GM12864 (cell line): ENCODE measurements at regions not wholly inside any gene's neighbourhood (a gene's known extent, or its start where the extent isn't known, plus 50 kb on each side); places are given as distances from the start of the nearest gene placed in this dataset.
"Not testable (repeated sequence)": the region's sequence is repeated elsewhere in the genome, so short reads cannot be mapped to it uniquely, and the experiment has no call there.

Source experiments
- DNase-seq: peaks from one replicate; pipeline ENCODE4 v3.0.0-alpha.2; 2011; ENCODE audit warnings: low read depth
- H3K4me3 ChIP-seq: 2 replicates; pipeline ENCODE4 v1.5.1; 2011; ENCODE audit warnings: mild to moderate bottlenecking, low read depth, low read length, control low read depth
- TF ChIP-seq, protein P1 (sequence below): IDR thresholded peaks from 2 replicates; pipeline ENCODE4 v1.5.1; 2011; ENCODE audit warnings: low read depth, mild to moderate bottlenecking, moderate library complexity, low read length, control low read depth, inconsistent platforms; ENCODE audit errors: missing control alignments

DNA sequence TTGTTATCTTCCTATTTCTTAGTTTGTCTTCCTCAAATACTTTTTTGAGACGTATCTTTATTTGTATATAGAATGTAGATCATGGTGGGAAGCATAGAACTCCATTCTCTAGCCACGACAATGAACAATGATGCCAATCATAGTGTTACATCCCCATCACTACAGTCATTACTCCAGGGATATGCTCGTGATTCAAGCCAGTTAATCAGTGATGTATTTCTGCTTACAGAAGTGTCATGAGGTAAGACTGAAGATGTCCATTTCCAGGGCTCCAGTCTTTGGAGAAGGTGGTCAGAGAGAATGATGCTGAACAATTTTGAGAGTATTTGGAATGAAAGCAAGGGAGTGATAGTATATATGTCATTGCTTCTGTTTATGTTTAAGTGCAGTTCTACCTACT lies 777.2 kb upstream of the TMEFF2 start:
- DNase-seq, result no peak
- TF ChIP-seq, protein P1, sequence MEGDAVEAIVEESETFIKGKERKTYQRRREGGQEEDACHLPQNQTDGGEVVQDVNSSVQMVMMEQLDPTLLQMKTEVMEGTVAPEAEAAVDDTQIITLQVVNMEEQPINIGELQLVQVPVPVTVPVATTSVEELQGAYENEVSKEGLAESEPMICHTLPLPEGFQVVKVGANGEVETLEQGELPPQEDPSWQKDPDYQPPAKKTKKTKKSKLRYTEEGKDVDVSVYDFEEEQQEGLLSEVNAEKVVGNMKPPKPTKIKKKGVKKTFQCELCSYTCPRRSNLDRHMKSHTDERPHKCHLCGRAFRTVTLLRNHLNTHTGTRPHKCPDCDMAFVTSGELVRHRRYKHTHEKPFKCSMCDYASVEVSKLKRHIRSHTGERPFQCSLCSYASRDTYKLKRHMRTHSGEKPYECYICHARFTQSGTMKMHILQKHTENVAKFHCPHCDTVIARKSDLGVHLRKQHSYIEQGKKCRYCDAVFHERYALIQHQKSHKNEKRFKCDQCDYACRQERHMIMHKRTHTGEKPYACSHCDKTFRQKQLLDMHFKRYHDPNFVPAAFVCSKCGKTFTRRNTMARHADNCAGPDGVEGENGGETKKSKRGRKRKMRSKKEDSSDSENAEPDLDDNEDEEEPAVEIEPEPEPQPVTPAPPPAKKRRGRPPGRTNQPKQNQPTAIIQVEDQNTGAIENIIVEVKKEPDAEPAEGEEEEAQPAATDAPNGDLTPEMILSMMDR, result no peak
- no peak overlapping the region for H3K4me3 ChIP-seq

DNA sequence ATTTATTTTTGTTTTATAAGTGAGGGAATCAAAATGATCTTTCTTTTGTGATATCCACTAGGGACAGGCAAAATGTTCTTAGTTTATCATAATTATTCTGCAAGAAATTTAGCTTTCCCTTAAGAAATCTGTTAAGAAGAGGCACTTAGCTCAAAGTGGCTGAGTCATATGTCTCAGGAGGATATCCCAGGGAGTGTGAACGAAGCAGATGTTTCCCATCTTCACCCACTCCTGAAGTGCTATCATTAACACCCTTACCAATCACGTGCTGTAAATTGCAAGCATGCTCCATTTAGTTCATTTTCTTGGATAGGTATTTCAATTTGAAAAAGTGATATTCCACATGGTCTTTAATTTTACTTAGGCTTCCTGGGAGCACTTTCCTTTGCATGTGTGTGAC lies 774.3 kb upstream of the TMEFF2 start:
- TF ChIP-seq, protein P1, result no peak
- no peak for DNase-seq
- no peak overlapping the region for H3K4me3 ChIP-seq

DNA sequence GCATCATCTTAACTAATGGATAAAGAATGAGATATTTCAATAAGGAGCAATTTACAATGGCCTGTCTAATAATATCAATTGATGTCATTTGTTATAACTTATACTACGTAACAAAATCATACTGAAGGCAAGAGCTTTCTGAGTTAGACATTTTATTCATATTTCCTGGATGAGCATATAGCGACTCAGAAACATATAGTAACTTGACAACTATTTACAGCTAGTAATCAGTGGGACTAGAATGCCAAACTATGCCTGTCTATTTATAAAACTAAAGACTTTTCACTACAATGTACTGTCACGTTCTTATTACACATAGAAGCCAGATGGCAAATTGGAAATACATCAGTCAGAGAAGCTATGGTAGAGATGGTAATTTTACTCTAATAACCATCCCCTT lies 766.2 kb upstream of the TMEFF2 start:
- no peak overlapping the region for H3K4me3 ChIP-seq
- no peak for DNase-seq
- TF ChIP-seq, protein P1, result no peak

DNA sequence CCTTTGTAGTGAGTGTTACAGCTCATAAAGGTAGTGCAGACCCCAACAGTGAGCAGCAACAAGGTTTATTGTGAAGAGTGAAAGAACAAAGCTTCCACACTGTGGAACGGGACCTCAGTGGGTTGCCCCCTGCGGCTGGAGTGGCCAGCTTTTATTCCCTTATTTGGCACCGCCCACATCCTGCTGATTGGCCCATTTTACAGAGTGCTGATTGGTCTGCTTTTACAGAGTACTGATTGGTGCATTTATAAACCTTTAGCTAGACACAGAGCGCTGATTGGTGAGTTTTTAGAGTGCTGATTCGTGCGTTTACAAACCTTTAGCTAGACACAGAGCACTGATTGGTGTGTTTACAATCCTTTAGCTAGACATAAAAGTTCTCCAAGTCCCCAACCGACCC lies 763.9 kb upstream of the TMEFF2 start:
- not testable (repeated sequence) for DNase-seq, H3K4me3 ChIP-seq

DNA sequence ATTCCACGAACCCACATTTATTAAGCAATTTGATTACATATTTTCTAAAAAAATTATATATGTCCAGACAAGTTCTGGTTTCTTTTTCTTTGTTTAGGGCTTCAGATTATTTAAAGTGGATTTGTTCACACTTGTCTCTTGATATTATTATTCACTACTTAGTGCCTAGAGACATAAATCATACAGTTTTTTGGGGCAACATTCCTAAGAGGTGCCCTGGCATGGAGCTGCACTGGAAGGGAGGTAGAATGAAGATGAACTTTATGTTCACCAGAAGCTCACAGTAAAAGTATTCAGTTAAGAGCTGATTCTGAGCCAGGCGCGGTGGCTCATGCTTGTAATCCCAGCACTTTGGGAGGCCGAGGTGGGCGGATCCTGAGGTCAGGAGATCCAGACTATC lies 762.7 kb upstream of the TMEFF2 start:
- no peak overlapping the region for H3K4me3 ChIP-seq
- DNase-seq, result no peak
- TF ChIP-seq, protein P1, result no peak

DNA sequence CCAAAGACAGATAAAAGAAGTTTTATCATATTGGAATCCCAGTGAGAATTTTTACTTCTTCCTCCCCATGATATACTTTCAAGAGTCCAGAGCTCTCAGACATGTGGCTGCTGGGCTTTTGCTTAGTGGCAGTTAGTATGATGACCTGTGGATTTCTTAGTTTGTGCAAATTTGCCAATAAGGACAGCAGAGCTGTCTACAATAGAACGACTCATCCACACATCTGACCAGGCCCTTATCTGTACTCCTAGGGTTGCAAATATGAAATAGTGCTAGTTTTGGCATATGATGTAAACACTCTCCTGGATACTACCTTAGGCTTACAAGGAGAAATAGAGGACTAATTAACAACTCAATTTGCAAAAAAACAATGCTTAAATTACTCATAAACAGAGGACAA lies 758.4 kb upstream of the TMEFF2 start:
- TF ChIP-seq, protein P1, result no peak
- DNase-seq, result no peak
- H3K4me3 ChIP-seq, result no peak overlapping the region

DNA sequence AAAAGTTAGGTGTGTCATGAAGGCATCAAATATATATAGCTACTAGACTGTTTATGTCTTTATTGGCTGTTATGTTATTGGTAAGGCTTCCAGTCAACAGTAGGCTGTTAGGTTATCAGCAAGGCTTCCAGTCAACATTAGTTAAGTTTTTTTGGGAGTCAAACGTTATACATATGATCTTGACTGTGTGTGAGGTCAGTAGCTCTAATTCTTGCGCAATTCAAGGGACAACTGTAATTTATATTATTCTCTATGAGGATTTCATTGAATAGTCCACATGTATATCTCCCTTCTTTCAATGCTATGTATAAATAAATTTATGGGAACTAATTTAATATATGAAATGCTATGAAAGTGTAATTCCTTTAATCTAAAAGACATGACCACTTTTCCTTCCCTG lies 757.5 kb upstream of the TMEFF2 start:
- TF ChIP-seq, protein P1, result no peak
- DNase-seq, result no peak
- H3K4me3 ChIP-seq, result no peak overlapping the region

DNA sequence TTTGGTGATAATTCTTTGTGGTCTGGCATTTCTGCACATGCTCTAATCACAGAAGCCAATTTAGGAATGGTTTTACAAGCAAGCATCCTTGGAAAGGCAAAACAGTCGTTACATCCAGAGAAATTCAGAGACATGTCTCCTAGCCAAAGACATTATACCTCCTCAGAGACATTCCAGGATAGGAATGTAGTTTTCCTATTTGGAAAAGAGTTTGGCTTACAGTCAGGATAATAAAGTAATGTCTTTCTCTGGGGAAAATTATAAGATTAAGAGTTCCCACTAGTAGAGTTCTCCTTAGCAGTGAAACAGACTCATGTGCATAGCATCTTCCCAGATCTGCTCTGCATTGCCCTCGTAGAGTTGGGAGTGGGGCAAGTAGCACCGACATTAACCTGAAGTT lies 753.6 kb upstream of the TMEFF2 start:
- H3K4me3 ChIP-seq, result no peak overlapping the region
- TF ChIP-seq, protein P1, result no peak
- no peak for DNase-seq
